HG03039 (cell line): ENCODE measurements at regions not wholly inside any gene's neighbourhood (a gene's known extent, or its start where the extent isn't known, plus 50 kb on each side); places are given as distances from the start of the nearest gene placed in this dataset.

Experiments used
- ATAC-seq: cut with Tn5 transposase; IDR thresholded peaks from one replicate; pipeline ENCODE4 v1.9.1; 2021; ENCODE audit warnings: mild to moderate bottlenecking, moderate library complexity; ENCODE audit not compliant: unreplicated experiment

DNA sequence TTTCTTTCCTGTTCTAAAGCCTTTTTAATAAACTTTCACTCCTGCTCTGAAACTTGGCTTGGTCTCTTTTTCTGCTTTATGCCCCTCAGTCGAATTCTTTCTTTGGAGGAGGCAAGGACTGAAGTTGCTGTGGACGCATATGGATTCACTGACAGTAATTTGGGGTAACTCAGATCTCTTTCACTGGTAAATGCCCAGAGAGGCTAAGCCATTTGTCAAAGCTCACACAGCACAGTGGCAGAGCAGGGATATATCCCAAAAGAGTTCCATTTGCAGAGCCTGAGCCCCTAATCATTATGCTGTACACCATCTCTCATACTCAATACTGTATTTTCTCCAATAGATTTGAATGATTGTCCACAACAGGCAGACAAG is 72.3 kb upstream of the GALNT15 start:
- ATAC-seq, result no peak

DNA sequence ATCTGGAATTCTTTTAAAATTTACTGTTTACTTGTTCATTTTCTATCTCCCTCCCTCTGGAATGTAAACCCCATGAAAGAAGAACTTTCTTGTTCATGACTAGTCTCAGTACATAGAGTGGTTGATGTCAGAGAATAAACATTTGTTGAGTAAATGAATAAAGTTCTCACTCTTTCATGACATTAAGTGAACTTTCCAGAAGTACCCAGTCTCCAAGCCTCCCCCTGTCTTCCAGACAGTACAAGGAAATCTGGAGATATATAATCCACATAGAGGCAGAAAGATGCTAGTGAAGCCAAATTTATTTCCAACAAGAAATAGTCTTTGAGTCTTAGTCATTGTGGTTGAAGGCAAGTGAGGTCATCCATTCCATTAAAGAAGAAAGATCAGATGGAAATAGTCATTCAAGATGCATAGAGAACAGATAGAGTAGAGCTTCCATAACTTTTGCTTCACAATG is 71.5 kb upstream of the GALNT15 start:
- ATAC-seq, result no peak

DNA sequence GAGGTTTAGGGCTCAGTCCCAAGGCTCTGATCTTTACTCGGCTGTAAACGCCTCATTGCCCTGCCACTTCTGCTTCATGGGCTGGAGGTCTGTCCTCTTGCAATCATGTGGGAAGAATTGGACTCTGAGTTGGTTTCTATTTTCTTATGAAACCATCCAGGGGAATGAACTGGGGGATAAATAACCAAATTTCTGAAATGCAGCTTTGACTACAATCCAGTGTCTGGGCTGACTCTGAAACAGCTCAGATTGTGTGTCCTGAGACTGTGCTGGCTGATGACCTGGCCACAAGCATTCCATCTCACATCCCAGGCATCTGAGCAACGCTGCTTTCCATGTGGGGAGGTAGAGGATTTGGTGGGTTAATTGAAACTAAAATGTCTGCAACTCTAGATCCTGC is 71.0 kb upstream of the GALNT15 start:
- no peak for ATAC-seq

DNA sequence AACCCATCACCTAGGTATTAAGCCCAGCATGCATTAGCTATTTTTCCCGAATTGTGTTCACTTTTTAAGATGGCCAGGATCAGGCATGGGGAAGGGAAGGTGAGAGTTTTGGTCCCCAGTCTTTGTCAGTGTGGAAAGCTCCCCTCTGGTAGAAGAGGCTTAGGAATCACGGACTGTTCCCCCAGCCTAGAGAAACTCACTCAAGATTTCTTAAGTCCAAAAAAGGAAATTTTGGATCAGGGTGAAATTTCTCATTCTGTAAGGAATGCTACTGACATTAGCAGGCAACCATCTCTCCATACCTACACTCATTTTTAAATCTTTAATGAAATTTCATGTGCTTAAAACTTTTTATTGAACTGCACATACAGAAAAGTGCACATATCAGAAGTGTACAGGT is 70.3 kb upstream of the GALNT15 start:
- no peak for ATAC-seq

DNA sequence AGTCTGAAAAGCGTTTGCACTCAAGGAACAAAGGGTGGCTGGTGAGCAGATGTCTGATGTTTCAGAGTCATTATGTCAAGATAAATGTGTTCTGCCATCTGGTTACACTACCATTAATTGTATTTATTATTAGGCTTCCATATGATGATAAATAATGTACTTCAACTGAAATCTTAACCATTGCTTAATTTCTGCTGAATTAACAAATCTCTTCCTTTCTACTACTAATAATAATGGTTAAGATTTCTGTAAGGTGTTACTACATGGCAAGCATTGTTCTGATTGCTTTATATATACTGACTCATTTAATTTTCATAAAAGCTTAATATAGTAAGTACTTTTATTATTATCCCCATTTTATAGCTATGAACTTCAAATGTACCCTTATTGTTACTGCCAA is 68.4 kb upstream of the GALNT15 start:
- ATAC-seq, result no peak

DNA sequence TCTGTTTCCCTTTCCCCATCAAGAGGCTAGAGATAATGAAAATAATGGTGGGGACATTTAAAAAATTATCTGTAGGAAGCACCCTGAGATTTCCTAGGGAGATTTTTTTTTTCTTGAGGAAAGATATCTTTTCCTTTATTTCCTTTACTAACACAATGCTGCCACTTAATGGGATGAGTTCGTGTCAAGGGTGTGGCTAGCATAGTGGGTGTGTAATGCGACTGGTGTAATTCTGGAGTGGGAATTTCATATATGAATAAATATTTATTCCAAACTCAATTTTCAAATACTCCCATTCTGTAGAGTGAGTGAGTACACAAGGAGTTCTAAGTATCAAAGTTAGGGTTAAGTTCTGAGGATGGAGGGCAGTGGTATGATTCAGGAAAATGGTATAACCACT is 66.1 kb upstream of the GALNT15 start:
- no peak for ATAC-seq

DNA sequence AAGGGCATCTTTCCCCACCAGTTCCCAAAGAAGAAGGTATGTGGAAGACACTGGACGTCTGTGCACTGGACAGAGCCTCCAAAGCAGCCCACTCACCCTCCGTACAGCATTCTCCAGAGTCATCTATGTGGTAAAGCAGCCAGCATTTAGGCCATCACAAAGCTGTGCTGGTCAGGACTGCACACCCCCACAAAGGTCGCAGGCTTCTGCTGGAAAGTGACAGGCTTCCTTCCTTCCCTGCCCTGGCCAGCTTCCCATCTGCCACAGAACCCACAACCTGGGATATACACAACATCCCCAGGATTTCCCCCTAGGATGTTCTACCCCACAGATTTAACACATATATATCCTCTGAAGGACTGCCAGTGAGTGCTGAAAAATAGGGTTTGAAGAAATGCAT is 64.6 kb upstream of the GALNT15 start:
- no peak for ATAC-seq

DNA sequence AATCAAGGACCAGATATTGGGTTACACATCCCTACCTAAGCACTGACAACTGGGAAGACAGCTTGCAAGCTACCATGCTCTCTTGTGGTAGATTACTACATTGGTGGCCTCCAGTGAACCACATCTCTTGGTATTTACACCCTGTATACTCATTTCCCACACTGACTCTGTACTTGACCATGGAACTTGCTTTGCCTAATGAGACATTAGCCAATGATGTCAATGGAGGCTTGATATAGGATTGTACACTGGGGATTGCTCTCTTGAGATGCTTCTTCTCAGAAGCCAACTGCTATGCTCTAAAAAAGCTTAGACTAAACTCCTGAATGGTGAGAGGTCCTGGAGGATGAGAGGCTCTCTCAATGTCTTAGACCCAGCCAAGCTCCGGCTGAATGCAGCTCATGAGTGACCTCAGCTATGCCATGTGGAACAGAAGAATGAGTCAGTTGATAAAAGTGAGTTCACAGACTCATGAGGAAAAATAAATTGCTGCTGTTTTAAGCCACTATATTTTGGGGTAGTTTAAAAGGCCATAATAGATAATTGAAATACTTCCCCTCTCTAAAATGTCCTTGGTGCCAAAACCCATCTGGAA is 61.5 kb upstream of the GALNT15 start:
- no peak for ATAC-seq

DNA sequence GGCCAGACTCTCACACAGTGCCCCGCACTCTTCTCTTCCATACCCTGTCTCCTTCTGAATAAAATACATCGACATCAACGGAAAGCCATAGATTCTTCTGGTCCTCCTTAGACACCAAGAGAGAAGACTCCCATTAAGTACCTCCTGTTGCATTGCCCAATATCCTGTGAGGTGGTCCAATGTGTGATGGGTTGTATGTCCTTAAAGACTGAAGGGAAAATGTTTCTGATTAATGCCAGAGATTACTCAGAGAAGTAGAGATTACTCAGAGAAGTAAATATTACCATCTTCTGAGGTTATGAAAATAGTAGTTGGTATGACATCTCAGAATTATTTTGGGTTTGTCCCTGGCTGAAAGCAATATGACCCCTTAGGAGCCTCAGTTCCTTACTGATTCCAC is 60.8 kb upstream of the GALNT15 start:
- ATAC-seq, result no peak

DNA sequence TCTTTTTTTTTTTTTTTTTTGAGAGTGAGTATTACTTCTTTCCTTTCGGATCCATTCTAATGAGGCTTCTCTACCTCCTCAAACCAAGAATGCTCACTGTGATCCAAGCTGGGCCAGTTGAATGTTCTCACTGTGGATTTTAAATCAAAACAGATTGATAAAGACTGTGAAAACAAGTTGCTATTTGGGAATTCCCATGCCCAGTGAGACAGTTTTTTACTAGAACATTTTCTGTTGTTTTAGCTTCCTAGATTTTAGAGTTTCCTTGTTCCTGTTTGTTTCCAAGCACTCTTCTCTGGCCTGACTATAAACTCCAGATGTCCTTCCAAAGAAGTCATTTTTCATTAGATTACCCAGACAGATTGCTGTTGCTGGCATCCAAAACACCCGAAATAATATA is 60.1 kb upstream of the GALNT15 start:
- no peak for ATAC-seq

DNA sequence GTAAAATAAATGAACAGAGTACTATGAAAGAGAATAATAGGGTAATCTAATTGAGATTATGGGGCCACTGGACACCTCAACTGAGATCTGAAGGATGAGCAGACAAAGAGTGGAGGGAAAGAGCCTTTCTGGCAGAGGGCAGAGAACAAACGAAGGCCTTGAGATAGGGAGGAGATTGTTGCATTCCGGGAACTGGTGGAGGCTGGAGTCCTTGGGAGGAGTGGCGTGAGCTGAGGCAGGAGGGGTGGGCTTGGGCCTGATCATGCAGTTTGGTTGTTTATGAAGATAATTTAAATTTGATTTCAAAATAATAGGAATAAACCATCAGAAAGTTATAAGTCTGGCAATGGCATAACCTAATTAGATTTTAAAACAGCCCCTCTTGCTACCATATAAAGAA is 59.5 kb upstream of the GALNT15 start:
- no peak for ATAC-seq

DNA sequence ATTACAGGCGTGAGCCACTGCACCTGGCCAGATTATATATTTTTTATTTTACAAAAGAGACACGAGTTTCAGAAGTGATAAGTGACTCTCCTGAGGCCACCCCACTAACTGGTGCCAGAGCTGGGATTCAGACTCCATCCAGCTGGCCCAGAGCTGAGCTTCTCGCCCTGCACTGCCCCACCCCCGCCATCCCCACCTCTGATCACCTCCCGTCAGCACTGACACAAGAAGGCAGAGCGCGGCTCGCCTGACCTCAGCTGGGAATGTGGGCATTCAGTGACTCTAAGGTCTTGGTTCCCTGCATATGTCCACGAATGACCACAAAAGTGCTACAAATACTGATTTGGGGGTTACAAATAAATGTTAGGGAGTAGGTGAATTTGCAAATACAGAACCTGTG is 56.1 kb upstream of the GALNT15 start:
- no peak for ATAC-seq

DNA sequence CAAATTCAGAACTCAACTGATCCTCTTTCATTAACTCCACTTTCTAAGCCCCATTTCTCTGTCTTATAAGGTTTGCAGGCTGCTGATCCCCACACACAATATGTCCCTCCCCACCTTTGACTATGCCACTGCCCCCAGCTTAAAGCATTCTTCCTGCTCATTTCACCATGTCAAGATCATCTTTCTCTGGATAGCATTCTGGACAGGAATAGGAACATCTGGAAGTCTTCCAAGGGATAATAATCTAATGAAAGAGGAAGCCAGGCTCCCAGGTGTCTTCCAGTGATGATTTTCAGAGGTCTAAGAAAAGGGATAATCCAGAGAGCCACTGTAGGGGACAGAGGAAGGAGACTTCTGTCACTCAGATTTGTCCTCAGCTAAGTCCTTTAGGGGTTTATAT is 54.6 kb upstream of the GALNT15 start:
- ATAC-seq, result no peak

DNA sequence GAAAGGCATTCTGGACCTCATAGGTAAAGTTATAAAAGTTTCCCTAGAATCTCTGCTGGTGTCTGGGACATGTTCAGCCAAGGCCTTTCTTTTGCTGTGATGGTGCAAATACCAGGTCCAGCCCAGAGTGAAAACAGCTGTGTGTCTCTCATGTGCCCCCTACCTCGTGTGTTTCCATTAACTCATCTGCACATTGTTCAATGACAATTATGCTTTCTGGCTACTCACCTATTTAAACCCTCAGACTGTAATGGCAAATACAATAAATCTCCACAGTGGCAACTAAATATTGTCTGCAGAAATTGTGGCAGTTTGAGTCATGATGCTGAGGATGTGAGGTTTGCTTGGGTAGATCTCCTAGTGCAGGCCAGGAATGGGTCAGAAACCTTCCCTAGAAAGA is 53.1 kb upstream of the GALNT15 start:
- no peak for ATAC-seq

DNA sequence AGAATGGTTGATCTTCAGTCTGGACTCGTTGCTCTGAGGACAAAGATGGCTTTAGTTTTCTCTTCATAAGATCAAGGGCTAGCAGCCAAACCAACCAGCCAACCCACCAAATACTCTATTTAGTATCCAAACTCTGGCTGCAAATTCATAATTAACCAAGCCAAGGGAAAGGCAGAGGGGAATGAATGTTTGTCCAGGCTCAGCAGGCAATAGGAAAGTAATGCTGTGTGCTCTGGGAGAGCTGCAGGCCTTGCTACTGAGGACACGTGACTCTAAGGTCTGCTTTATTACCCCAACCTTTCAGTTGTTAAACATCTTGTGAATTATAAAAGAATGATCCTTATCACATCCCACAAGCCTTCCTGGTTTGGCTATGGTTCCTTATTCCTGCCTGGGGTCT is 52.3 kb upstream of the GALNT15 start:
- ATAC-seq, result no peak

DNA sequence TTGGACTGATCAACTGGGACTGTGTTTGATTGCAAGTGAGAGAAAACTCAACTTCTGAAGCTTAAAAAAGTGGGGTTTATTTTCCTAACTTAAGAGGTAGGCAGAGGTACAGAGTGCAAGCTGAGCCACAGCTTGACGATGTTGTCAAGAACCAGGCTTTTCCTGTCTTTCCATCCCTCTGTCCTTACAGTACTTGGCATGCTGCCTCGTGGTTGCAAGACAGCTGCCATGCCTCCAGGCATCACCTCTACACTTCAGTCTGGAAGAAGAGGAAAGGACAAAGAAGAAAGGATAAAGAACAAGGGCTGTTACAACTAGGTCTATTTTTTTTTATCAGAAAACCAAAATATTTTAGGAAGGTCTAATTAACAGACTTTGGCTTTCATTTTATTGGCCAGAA is 51.8 kb upstream of the GALNT15 start:
- no peak for ATAC-seq

DNA sequence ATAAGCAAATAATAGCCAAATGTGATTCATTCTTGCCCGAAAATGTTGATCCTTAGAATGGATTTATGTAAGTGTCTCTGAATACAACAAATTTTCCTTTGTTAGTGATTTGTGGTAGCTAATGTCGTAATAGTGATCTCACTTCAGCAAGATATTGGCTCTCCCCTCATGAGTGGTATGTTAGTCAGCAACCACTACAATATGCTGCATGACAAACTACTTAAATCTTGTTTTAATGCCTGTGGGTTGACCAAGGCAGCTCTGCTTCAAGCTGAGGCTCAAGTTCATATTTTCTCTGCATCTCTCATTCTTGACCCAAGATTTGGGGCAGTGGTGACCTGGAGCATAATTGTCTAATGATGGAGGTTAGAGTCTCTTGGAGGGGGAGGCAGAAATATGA is 49.8 kb upstream of the GALNT15 start:
- no peak for ATAC-seq
